Central memory CD8-positive, alpha-beta T cell (primary cell): ENCODE measurements at regions not wholly inside any gene's neighbourhood (a gene's known extent, or its start where the extent isn't known, plus 50 kb on each side); places are given as distances from the start of the nearest gene placed in this dataset.

Source experiments
- ATAC-seq: fragments of 150-1000 bp; cut with Tn5 transposase; replicated peaks from 2 replicates; pipeline ENCODE4 v1.10.0; 2022; ENCODE audit warnings: mild to moderate bottlenecking, moderate FRiP score, moderate number of reproducible peaks; ENCODE audit not compliant: poor library complexity, severe bottlenecking; ENCODE audit errors: extremely low read depth
- DNase-seq, 2 donors: peaks; one replicate each; pipeline ENCODE4 v3.0.0; 2021; ENCODE audit warnings: low spot score in 2 of 2
- H3K27ac Mint-ChIP-seq: one replicate; pipeline ENCODE4 v1.8.0; 2022; ENCODE audit warnings: low read depth, mild to moderate bottlenecking, moderate library complexity, mixed read lengths
- H3K27me3 Mint-ChIP-seq: one replicate; pipeline ENCODE4 v1.8.0; 2022; ENCODE audit warnings: mixed read lengths
- H3K36me3 Mint-ChIP-seq: one replicate; pipeline ENCODE4 v1.8.0; 2022; ENCODE audit warnings: mild to moderate bottlenecking, moderate library complexity, mixed read lengths; ENCODE audit not compliant: insufficient read depth
- H3K4me1 Mint-ChIP-seq: one replicate; pipeline ENCODE4 v1.8.0; 2022; ENCODE audit warnings: mixed read lengths
- H3K4me3 Mint-ChIP-seq: one replicate; pipeline ENCODE4 v1.8.0; 2022; ENCODE audit warnings: mild to moderate bottlenecking, moderate library complexity, mixed read lengths
- H3K9me3 Mint-ChIP-seq: one replicate; pipeline ENCODE4 v1.8.0; 2022; ENCODE audit warnings: mixed read lengths

DNA sequence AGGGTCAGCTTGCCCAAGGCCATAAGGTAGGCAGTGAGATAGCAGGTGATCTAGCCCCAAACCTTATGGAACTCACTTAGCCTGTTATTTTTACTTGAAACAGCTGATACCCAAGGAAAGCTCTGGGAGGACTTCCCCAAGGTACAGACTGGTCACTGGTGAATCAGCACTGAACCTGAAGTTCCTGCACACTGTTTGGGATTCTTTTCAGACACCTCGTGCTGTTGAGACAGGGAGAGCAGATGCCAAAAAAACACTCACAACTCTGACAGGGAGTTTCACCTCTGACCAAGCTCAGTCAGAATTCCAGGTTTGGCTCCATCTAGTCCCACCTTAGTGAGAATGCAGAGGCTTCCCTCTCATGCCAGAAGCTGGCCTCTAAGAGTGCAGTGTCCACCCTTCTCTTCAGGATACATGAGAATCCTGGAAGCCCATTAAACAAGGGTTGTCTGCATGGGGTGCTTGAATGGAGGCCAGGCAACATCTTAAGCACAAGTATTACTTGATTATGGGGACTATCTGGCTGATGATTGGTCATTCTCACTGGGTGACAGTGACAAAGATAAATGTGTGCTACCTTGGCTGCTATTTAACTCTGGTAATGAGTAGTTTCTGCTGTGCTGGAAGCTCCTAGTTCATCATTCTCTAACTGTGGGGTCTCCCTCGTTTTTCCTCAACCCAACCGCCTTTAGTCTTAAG is 122.8 kb upstream of the SLIT3 start:
- Mint-ChIP-seq H3K36me3 (no peaks in the 10 kb centered on the region), H3K4me1 (no peaks in the 10 kb centered on the region), H3K4me3 (no peak overlapping the region), H3K27me3 (peaks cover 19% of the 10 kb centered on the region), H3K9me3 (no peaks in the 10 kb centered on the region), H3K27ac (no peak overlapping the region)
- DNase-seq (no peak), ATAC-seq (no peak)

- Mint-ChIP-seq H3K9me3 (no peaks in the 10 kb centered on the region), H3K27ac (no peak overlapping the region)
- no peak for DNase-seq
These were observed 121.1 kb upstream of the SLIT3 start for GRCh38 chr5:169422087-169422486.

DNA sequence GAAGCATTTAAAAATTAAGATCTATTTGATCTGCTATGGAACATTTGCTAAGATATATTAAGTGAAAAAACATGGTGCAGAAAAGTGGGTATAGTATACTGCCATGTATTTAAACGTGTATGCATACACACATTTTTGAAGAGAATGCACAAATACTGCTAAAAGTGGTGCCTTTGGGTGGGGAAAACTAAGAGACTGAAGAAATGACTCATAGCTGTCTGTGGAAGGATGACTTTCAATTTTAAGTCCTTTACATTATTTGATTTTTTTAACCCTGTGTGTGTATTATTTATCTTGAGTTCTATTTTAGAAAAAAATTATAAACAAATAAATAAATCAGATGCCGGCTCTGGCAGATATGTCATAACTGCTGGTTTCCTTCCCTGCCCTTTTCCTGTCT is 120.7 kb upstream of the SLIT3 start:
- Mint-ChIP-seq H3K9me3 (no peaks in the 10 kb centered on the region), H3K4me1 (no peaks in the 10 kb centered on the region), H3K36me3 (no peaks in the 10 kb centered on the region), H3K27me3 (peaks cover 19% of the 10 kb centered on the region), H3K4me3 (no peak overlapping the region), H3K27ac (no peak overlapping the region)
- DNase-seq (no peak), ATAC-seq (no peak)

More at GRCh38 chr5:169422087-169422486, 121.1 kb upstream of the SLIT3 start:
- Mint-ChIP-seq H3K27me3 (peaks cover 19% of the 10 kb centered on the region), H3K4me1 (no peaks in the 10 kb centered on the region), H3K4me3 (no peak overlapping the region), H3K36me3 (no peaks in the 10 kb centered on the region)
- no peak for ATAC-seq

GRCh38 chr5:169417676-169418075 is 116.7 kb upstream of the SLIT3 start:
- Mint-ChIP-seq H3K4me1 (no peaks in the 10 kb centered on the region), H3K9me3 (no peaks in the 10 kb centered on the region), H3K27ac (no peak overlapping the region), H3K36me3 (no peaks in the 10 kb centered on the region), H3K4me3 (no peak overlapping the region), H3K27me3 (peaks cover 19% of the 10 kb centered on the region)
- ATAC-seq (no peak), DNase-seq (no peak)

- Mint-ChIP-seq H3K27me3 (peaks cover 16% of the 10 kb centered on the region), H3K36me3 (no peaks in the 10 kb centered on the region), H3K4me1 (no peaks in the 10 kb centered on the region), H3K9me3 (no peaks in the 10 kb centered on the region), H3K27ac (no peak overlapping the region), H3K4me3 (no peak overlapping the region)
- DNase-seq (no peak), ATAC-seq (no peak)
These were observed 115.8 kb upstream of the SLIT3 start for GRCh38 chr5:169416583-169417196.

DNA sequence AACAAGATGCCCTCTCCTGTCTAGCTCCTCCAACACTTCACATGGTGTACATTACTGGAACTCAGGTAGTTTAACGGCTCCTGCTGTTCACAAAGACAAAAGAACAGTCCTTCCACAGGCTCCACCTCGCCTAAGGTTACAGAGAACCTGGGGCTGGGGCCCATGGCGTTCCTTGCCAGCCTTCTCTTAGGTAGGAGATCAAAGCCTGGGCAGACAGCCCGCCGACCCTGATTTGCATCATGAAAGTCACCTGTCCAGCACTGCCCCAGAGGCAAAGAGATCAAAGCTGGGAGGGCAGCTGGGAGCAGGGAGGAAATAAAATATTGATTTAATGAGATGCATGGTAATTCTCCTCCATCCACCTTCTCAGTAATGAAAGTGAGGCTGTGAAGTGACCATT is 115.0 kb upstream of the SLIT3 start:
- Mint-ChIP-seq H3K9me3 (no peaks in the 10 kb centered on the region), H3K36me3 (no peaks in the 10 kb centered on the region), H3K27ac (no peak overlapping the region), H3K4me1 (no peaks in the 10 kb centered on the region), H3K4me3 (no peak overlapping the region), H3K27me3 (peaks cover 24% of the 10 kb centered on the region)
- ATAC-seq (no peak), DNase-seq (no peak)

- DNase-seq, result no peak
- ATAC-seq, result no peak
- Mint-ChIP-seq H3K36me3 (no peaks in the 10 kb centered on the region), H3K27ac (no peak overlapping the region), H3K4me3 (no peak overlapping the region), H3K4me1 (no peaks in the 10 kb centered on the region), H3K27me3 (peaks cover 24% of the 10 kb centered on the region), H3K9me3 (no peaks in the 10 kb centered on the region)
These were observed 114.4 kb upstream of the SLIT3 start for GRCh38 chr5:169415371-169415770.

DNA sequence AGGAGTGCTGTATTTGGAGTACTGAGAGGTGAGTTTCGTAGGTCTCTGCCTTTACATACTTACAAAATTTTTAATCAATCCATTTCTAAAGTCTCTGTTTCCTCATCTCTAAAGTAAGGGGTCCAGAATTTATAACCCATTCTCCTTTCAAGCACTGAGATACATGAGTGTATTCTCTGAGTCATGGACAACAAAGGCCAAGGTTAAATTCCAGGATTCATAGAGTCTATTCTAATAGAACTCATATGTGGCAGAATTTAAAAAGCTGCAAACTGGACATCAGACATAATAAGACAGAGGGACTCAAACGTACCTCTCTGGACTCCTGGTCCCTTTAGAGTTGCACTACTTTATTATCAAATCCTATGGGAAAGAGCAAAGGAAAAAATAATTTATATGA is 112.5 kb upstream of the SLIT3 start:
- no peak overlapping the region for H3K4me3 Mint-ChIP-seq
- peaks cover 11% of the 10 kb centered on the region for H3K27me3 Mint-ChIP-seq
- ATAC-seq (no peak), DNase-seq (no peak)
- H3K9me3 Mint-ChIP-seq, result no peaks in the 10 kb centered on the region
- H3K36me3 Mint-ChIP-seq, result no peaks in the 10 kb centered on the region
- H3K27ac Mint-ChIP-seq, result no peak overlapping the region
- no peaks in the 10 kb centered on the region for H3K4me1 Mint-ChIP-seq

- H3K4me1 Mint-ChIP-seq, result no peaks in the 10 kb centered on the region
- H3K4me3 Mint-ChIP-seq, result no peak overlapping the region
- no peaks in the 10 kb centered on the region for H3K36me3 Mint-ChIP-seq
- ATAC-seq, result no peak
- H3K9me3 Mint-ChIP-seq, result no peaks in the 10 kb centered on the region
- no peak for DNase-seq
- peaks cover 11% of the 10 kb centered on the region for H3K27me3 Mint-ChIP-seq
- no peak overlapping the region for H3K27ac Mint-ChIP-seq
These were observed 111.9 kb upstream of the SLIT3 start for GRCh38 chr5:169412831-169413230.

DNA sequence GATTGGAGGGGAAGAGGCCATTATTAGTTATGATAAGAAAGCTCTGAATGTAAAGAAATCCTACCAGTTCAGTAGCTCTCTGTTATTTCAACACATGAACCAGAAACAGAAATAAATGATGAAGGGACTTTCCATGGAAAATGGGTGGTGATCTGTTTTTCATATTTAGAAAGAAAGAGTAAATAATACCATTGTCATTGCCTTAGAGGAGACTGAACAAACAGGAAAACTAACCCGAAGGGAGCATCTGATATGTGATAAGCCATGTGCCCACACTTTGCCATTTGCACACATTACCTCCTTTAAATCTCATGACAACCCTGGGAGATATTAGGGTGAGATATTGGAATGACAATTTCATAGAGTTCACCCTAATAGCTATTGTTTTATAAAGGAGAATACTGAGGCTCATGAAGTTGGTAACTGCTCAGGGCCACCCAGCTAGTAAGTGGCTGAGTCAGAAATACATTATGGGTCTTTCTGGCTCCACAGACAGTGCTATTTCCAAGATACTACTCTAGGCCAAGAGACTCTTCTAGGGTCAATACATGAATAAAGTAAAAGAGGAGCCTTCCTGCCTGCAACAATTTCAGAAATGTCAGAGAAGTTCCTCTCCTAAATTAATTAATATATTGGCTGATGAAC is 111.0 kb upstream of the SLIT3 start:
- H3K4me1 Mint-ChIP-seq, result no peaks in the 10 kb centered on the region
- no peaks in the 10 kb centered on the region for H3K9me3 Mint-ChIP-seq
- ATAC-seq (no peak), DNase-seq (no peak)
- H3K27me3 Mint-ChIP-seq, result peaks cover 11% of the 10 kb centered on the region
- H3K4me3 Mint-ChIP-seq, result no peak overlapping the region
- H3K36me3 Mint-ChIP-seq, result no peaks in the 10 kb centered on the region
- no peak overlapping the region for H3K27ac Mint-ChIP-seq

DNA sequence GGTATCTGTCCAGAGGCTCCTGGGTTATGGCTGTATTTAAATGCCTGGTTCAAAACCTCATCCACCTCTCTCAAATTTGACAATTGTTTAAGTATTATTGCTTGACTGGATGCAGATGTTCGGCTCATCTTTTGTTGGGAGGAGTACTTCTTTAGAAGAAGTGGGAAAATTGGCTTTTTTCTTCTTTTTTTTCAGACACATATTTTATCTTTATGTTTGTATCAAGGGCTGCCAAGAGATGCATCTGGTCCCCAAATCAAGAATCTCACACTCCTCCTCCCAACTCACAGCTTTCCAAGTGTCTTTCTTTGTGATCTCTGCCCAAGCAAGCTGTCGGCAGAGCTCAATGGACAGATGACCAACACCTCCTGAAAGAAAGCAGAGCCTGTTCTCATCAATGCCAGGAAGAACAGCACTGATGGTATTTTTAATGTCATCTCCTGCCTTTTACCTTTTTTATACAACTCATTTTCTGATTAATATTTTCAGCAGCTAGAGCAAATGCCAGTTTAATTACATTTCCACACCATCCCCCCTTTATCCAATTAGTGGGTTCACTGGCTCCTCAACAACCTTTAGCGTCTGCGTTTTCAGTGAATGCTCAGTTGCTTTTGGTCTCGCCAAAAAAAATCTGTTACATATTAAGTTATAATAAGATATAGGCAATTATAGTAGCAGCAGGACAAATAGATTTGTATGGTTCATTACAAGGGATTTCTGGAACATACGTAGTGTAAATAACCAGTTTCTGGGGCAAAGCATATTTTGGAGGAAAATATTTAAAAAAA is 110.3 kb upstream of the SLIT3 start:
- DNase-seq (no peak), ATAC-seq (no peak)
- Mint-ChIP-seq H3K27ac (no peak overlapping the region), H3K4me3 (no peak overlapping the region), H3K9me3 (no peaks in the 10 kb centered on the region), H3K4me1 (no peaks in the 10 kb centered on the region), H3K36me3 (no peaks in the 10 kb centered on the region), H3K27me3 (peaks cover 18% of the 10 kb centered on the region)

DNA sequence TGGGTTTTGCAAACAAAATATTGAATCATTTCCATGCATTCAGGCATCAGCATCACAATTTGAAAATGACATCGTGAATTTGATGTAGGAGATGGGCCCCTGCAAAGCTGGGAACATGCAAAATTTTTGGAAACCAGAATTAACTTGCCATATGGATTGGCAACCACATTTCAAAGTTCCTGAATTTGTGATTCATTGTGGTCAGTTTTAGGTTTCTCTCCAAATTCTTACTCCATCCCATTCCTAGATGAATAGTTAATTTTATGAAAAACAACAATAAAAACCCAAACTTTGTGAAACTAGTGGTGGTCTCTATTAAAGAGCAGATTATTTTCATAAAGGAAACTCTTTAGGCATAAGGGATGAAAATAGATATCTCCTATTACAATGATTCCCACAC is 107.8 kb upstream of the SLIT3 start:
- ATAC-seq, result no peak
- no peaks in the 10 kb centered on the region for H3K9me3 Mint-ChIP-seq
- no peak for DNase-seq
- peaks cover 43% of the 10 kb centered on the region for H3K27me3 Mint-ChIP-seq
- H3K27ac Mint-ChIP-seq, result no peak overlapping the region
- no peaks in the 10 kb centered on the region for H3K4me1 Mint-ChIP-seq
- no peaks in the 10 kb centered on the region for H3K36me3 Mint-ChIP-seq
- no peak overlapping the region for H3K4me3 Mint-ChIP-seq
